Cardiac muscle cell (in vitro differentiated cells and primary cell): ENCODE measurements at regions not wholly inside any gene's neighbourhood (a gene's known extent, or its start where the extent isn't known, plus 50 kb on each side); places are given as distances from the start of the nearest gene placed in this dataset.

Source experiments
- DNase-seq, 2 donors: peaks; one replicate each; pipeline versions ENCODE4 v3.0.0 to v3.0.0-alpha.2; 2010 to 2017; ENCODE audit warnings: low read depth in 1 of 2, low spot score in 1 of 2
- H3K27ac ChIP-seq: fragments of 200-600 bp; sonication (generic); 2 replicates; pipeline ENCODE4 v1.5.1; 2016
- H3K27me3 ChIP-seq: fragments of 200-600 bp; sonication (generic); 2 replicates; pipeline ENCODE4 v1.6.0; 2016; ENCODE audit warnings: control low read depth
- H3K36me3 ChIP-seq: fragments of 200-600 bp; sonication (generic); 2 replicates; pipeline ENCODE4 v1.5.1; 2016; ENCODE audit warnings: control low read depth
- H3K4me1 ChIP-seq: fragments of 200-600 bp; sonication (generic); 2 replicates; pipeline ENCODE4 v1.8.1; 2017; ENCODE audit warnings: low read depth, mild to moderate bottlenecking, mixed run types
- H3K4me3 ChIP-seq: fragments of 200-600 bp; sonication (generic); 2 replicates; pipeline ENCODE4 v1.5.1; 2016; ENCODE audit warnings: mild to moderate bottlenecking
- H3K9me3 ChIP-seq: fragments of 200-600 bp; sonication (generic); 2 replicates; pipeline ENCODE4 v1.5.1; 2017; ENCODE audit warnings: low read depth, mild to moderate bottlenecking, control low read depth
- CTCF ChIP-seq: IDR thresholded peaks from 2 replicates; pipeline ENCODE4 v1.5.1; 2012; ENCODE audit warnings: low read depth, mild to moderate bottlenecking, low read length

GRCh38 chr4:26075583-26075982 is 161.6 kb downstream of the SMIM20 start:
- Histone ChIP-seq H3K4me3 (no peak overlapping the region), H3K36me3 (no peaks in the 10 kb centered on the region), H3K4me1 (no peaks in the 10 kb centered on the region), H3K27me3 (no peaks in the 10 kb centered on the region), H3K27ac (no peak overlapping the region), H3K9me3 (no peaks in the 10 kb centered on the region)
- no peak for DNase-seq
- no peak for TF ChIP-seq CTCF

- no peaks in the 10 kb centered on the region for H3K27me3 ChIP-seq
- H3K4me3 ChIP-seq, result no peak overlapping the region
- no peaks in the 10 kb centered on the region for H3K4me1 ChIP-seq
- DNase-seq, result peak in 1 of 2 donors; percentile 37
- no peaks in the 10 kb centered on the region for H3K36me3 ChIP-seq
- no peak overlapping the region for H3K27ac ChIP-seq
- H3K9me3 ChIP-seq, result no peaks in the 10 kb centered on the region
- no peak for TF ChIP-seq CTCF
These were observed 162.1 kb downstream of the SMIM20 start for GRCh38 chr4:26076000-26076587.

DNA sequence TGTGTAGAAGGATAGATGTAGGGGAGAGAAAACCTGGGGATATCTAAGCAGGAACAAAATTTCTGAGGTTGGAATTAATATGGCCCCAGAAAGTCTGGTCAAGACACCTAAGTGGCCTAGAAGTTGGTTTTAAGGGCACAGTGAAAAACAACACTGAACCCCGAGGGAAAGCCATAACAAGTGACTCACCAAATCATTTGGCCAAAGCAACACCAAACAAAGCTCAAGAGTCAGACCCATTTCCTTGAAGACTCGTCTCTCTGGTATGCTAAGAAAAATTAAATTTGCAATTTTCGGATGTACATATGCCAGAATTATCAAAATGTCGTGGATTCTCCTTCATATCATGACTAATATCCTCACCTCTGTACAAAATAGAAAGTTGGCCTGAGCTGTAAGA is 162.9 kb downstream of the SMIM20 start:
- Histone ChIP-seq H3K9me3 (no peaks in the 10 kb centered on the region), H3K36me3 (no peaks in the 10 kb centered on the region), H3K4me1 (no peaks in the 10 kb centered on the region), H3K27me3 (no peaks in the 10 kb centered on the region), H3K4me3 (no peak overlapping the region), H3K27ac (no peak overlapping the region)
- no peak for DNase-seq
- TF ChIP-seq CTCF, result no peak

DNA sequence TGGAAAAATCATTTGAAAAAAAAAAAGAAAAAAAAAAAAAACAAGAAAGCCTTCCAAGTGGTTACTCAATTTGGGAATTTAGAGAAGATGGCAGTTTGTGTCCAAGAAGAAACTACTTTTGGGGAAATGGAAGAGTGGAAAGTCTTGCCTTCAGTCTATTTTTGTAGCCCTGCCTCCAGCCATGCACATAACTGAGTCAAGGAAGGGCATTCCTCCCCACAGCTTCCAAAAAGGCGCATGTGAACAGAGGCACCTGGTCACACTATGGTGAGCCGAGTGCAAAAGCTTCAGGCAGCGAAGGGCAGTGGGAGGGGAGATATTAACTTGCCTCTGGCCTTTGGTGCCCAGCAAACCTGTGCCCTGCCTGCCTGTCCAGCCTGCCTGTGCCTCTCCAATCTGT is 163.7 kb downstream of the SMIM20 start:
- no peaks in the 10 kb centered on the region for H3K27me3 ChIP-seq
- TF ChIP-seq CTCF, result no peak
- no peak overlapping the region for H3K27ac ChIP-seq
- no peaks in the 10 kb centered on the region for H3K4me1 ChIP-seq
- H3K36me3 ChIP-seq, result no peaks in the 10 kb centered on the region
- DNase-seq, result no peak
- H3K9me3 ChIP-seq, result no peaks in the 10 kb centered on the region
- H3K4me3 ChIP-seq, result no peak overlapping the region

GRCh38 chr4:26080870-26081628 is 167.0 kb downstream of the SMIM20 start:
- Histone ChIP-seq H3K27me3 (no peaks in the 10 kb centered on the region), H3K36me3 (no peaks in the 10 kb centered on the region), H3K4me1 (peaks cover 11% of the 10 kb centered on the region), H3K9me3 (no peaks in the 10 kb centered on the region), H3K27ac (no peak overlapping the region), H3K4me3 (no peak overlapping the region)
- no peak for TF ChIP-seq CTCF
- no peak for DNase-seq
